Activated CD4-positive, CD25-positive, alpha-beta regulatory T cell treated with anti-CD3 and anti-CD28 coated beads, Interleukin-2, amount 50 U/mL, for 24 hours (primary cell): ENCODE measurements at regions not wholly inside any gene's neighbourhood (a gene's known extent, or its start where the extent isn't known, plus 50 kb on each side); places are given as distances from the start of the nearest gene placed in this dataset.

Source experiments
- ATAC-seq, 2 donors: fragments of 150-1000 bp; cut with Tn5 transposase; one replicate each; pipeline ENCODE4 v1.10.0; 2021; ENCODE audit warnings: mild to moderate bottlenecking in 1 of 2, moderate library complexity in 1 of 2

- no peak for ATAC-seq
These were observed 110.6 kb downstream of the PXDC1 start for GRCh38 chr6:3640868-3641267.

DNA sequence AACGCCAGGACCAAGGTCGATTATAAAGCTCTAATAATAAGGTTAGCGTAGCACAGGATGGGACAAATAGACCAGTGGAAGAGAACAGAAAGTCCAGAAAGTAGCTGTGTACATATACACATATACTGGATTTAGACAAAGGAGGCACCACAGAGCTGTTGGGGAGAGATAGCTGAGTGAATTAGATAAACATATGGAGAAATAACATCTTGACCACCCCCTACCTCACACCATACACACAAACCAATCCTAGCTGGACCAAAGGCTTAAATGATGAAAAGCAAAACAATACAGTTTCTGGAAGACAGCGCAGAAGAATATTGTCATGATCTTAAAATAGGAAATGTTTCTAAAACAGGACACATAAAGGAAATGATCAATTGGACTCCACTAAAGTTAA, 112.9 kb downstream of the PXDC1 start:
- no peak for ATAC-seq

DNA sequence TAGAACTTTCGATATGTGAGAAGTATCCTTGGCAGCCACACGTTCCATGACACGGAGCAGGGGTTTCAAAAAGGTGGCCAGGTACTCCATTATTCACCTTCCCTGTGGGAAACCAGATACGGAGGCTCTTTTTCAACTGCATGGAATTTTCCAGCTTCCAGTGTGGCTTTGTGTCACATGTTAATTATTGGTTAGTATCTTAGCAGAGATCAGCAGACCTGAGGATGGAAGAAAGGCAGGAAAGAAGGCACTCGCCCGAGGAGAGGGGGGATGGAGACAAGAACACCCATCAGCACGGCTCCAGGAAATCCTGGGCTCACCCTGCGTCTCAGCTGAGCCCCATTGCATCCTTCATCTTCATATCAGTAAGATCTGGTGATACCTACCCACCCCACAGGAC, 115.5 kb downstream of the PXDC1 start:
- no peak for ATAC-seq

GRCh38 chr6:3635482-3635881, 116.0 kb downstream of the PXDC1 start:
- ATAC-seq, result no peak

DNA sequence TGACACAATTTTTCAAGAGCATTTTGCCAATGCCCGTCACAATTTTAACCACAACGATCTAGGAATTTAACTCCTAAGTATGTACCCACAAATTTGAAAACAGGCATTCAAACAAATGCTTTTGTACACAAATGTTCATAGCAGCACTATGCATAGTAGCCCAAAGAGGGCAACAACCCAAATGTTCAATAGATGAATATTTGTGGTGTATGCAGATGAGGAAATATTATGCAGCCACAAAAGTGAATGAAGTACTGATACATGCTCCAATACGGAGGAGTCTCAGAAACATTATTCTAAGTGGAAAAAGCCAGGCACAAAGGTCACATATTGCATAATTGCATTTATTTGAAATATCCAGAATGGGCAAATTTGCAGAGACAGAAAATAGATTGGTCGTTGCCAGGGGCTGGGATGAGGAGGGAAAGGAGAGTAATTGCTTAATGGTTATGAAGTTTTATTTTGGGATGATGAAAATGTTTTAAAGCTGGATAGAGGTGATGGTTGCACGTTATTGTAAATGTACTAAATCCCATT, 117.2 kb downstream of the PXDC1 start:
- no peak for ATAC-seq

- no peak for ATAC-seq
These were observed 117.8 kb downstream of the PXDC1 start for GRCh38 chr6:3633711-3634110.

DNA sequence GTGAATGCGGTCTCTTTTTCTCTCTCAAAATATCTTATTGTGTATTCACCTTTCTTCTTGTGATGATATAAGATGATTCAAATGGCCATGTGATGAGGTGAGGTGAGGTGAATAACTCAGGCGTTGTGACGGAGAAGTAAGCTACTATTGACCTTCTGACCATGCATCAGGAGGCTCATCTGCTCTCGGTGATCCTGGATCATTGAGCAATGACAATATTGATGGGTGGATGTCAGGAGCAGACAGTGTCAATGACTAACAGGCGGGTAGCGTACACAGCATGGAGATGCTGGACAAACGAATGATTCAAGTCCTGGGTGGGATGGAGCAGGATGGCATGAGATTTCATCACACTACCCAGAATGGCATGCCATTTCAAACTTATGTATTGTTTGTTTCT, 119.6 kb downstream of the PXDC1 start:
- no peak for ATAC-seq

DNA sequence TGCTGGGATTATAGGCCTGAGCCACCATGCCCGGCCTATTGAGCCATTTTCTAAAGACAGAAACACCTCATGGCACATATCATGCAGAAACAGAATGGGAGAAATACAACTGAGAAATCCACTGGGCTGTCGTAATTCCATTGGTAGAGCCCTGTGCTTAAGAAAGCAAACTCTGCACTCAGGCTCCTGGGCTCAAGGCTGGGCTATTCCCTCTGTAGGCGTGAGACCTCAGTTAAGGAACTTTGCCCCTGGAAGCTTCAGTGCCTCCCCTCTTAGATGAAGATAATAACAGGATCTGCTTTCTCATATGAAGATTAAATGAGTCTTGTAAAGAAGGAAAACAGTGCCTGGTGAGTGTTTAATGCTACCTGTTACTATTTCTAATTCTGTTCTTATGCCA, 120.3 kb downstream of the PXDC1 start:
- ATAC-seq, result no peak

DNA sequence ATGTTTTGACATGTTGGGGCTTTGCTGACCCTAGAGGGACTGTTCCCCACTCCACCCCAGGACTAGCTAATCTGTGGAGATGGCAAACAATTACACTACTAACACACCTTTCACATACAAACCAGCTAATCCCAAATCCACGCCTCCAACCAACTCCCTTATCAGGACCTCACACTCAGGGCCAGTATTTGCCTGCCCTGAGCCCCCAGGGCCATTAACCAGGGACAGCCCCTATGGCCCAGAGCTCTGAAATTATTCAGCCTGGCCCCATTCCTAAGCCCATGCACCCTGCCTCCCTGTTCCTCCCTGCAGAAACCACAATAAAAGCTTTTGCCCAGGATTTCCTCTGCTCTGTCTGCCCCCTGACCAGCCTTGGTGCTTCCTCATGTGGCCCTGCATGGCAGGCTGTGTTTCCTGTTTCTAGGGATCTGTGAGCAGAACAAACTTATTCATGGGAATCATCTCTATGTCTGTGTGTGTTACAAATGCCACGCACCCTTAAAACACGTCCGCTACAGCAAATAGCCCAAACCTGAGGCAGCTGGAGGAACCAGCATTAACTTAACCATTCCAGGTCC, 121.2 kb downstream of the PXDC1 start:
- no peak for ATAC-seq

- no peak for ATAC-seq
These were observed 123.3 kb downstream of the PXDC1 start for GRCh38 chr6:3627956-3628835.

GRCh38 chr6:3627501-3627900, 124.0 kb downstream of the PXDC1 start:
- no peak for ATAC-seq

DNA sequence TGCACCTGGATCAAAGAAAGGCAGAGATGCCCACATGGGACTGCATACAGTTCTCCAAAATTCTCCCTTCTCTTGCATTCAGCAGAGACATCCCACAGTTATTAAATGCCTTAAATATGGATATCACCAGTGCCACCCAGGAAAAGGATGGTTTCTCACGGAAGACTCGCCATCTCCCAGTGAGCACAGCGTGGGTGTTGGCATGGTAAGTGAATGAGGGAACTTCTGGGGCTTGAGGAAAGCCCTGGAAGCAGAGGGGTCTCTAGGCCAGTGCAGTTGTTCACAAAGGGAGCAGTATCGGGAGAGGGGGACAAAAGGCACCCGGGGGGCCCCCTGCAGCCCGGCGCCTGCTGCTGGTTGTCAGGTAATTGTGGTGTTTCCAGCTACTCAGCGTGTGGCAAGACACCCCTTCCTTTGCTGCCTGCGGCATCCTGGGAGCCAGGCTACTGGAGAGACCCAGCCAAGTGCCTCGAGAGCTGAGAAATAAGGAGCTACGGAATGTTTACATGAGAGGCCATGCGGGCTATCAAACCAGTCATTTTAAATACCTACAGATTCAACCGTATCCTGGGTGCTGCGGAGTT, 125.4 kb downstream of the PXDC1 start:
- ATAC-seq, result no peak

- no peak for ATAC-seq
These were observed 126.1 kb downstream of the PXDC1 start for GRCh38 chr6:3625149-3625979.

GRCh38 chr6:3624250-3625136, 127.0 kb downstream of the PXDC1 start:
- no peak for ATAC-seq

- no peak for ATAC-seq
These were observed 127.9 kb downstream of the PXDC1 start for GRCh38 chr6:3623451-3624249.

GRCh38 chr6:3621411-3621810, 130.1 kb downstream of the PXDC1 start:
- ATAC-seq, result no peak

- no peak for ATAC-seq
These were observed 130.6 kb downstream of the PXDC1 start for GRCh38 chr6:3620937-3621336.

DNA sequence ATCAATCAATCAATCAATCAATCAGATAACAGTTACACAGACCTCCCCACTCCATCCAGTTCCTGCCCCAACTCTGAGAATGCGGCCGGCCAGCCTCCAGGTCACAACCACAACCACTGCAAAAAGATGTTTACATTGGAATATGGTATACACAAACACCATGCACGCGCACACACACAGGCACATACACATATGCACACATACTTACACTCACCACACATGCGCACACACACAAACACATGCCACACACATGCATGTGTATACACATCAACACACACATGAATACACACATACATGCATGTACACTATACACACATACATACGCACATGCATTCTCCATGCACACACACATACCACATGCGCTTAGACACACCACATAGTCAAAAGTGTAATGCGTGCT, 131.1 kb downstream of the PXDC1 start:
- ATAC-seq, result no peak

- no peak for ATAC-seq
These were observed 131.7 kb downstream of the PXDC1 start for GRCh38 chr6:3619800-3620199.

GRCh38 chr6:3619201-3619600, 132.3 kb downstream of the PXDC1 start:
- ATAC-seq, result no peak

DNA sequence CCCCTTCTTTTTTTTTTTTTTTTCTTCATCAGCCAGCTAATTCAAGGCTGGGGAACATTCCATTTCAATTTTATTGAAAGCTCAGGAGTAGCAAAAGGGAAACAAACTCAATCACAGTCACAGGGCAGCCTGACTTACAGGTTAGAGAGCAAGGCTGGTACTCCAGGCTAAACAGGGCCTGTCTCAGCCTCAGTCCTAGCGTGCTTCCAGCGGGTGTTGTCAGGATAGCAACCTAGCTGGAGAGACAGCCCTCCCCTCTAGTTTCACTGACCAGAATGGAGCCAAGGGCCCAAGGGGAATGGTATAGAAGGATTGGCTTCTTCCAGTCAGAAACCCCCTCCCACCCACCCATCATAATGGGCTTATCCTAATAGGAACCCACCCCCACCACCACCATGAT, 132.9 kb downstream of the PXDC1 start:
- ATAC-seq, result no peak
